ENCODE measurements at regions not wholly inside any gene's neighbourhood (a gene's known extent, or its start where the extent isn't known, plus 50 kb on each side); places are given as distances from the start of the nearest gene placed in this dataset.

- Histone ChIP-seq H3K23me2 (ENCODE audit: insufficient read length, low read depth, low read length, poor library complexity, severe bottlenecking) (no peaks in the 10 kb centered on the region), H2BK120ac (ENCODE audit: low read depth, low read length, poor library complexity, severe bottlenecking) (no peak overlapping the region), H4K8ac (replicated peaks; ENCODE audit: insufficient read length, low read depth, low read length) (no peak overlapping the region), H3K79me2 (ENCODE audit: insufficient read depth, low read length) (no peaks in the 10 kb centered on the region), H2BK12ac (ENCODE audit: insufficient read length, low read depth, low read length) (no peak overlapping the region), H2AFZ (ENCODE audit: low read length) (no peak overlapping the region), H3T11ph (ENCODE audit: low read length) (no peak overlapping the region), H2BK15ac (ENCODE audit: low read depth, low read length) (no peak overlapping the region), H3K56ac (ENCODE audit: insufficient read length, low read depth, low read length) (no peak overlapping the region), H3K27ac (ENCODE audit: insufficient read length, low read depth, low read length) (no peak overlapping the region), H3K79me1 (ENCODE audit: insufficient read depth, low read depth, low read length, poor library complexity, severe bottlenecking) (no peaks in the 10 kb centered on the region), H4K5ac (ENCODE audit: insufficient read length, low read depth, low read length) (no peak overlapping the region), H3K4me2 (ENCODE audit: insufficient read depth, insufficient read length, low read length) (no peak overlapping the region), H3K4ac (ENCODE audit: low read depth, low read length) (no peak overlapping the region), H3K18ac (ENCODE audit: insufficient read length, low read depth, low read length) (no peak overlapping the region), H2AK5ac (ENCODE audit: insufficient read length, low read length) (no peak overlapping the region), H3K23ac (ENCODE audit: insufficient read length, low read depth, low read length) (no peak overlapping the region), H4K20me1 (ENCODE audit: control insufficient read depth, insufficient read depth, insufficient read length) (no peaks in the 10 kb centered on the region), H3K9me3 (ENCODE audit: control insufficient read depth, low read depth, low read length) (no peaks in the 10 kb centered on the region), H3K9ac (ENCODE audit: extremely low read depth, insufficient read length, low read length) (no peak overlapping the region), H4K91ac (ENCODE audit: insufficient read length, low read depth, low read length) (no peak overlapping the region), H3K4me1 (ENCODE audit: insufficient read depth, low read length) (no peaks in the 10 kb centered on the region), H3K14ac (ENCODE audit: insufficient read depth, low read length) (no peak overlapping the region), H2BK5ac (ENCODE audit: insufficient read length, low read length) (no peak overlapping the region), H3K27me3 (ENCODE audit: insufficient read depth, low read length) (no peaks in the 10 kb centered on the region), H2BK20ac (ENCODE audit: low read depth, low read length, poor library complexity, severe bottlenecking) (no peak overlapping the region)
- no peak for DNase-seq
- H3K4me3 Mint-ChIP-seq, result no peak overlapping the region
- TF ChIP-seq, protein P1, sequence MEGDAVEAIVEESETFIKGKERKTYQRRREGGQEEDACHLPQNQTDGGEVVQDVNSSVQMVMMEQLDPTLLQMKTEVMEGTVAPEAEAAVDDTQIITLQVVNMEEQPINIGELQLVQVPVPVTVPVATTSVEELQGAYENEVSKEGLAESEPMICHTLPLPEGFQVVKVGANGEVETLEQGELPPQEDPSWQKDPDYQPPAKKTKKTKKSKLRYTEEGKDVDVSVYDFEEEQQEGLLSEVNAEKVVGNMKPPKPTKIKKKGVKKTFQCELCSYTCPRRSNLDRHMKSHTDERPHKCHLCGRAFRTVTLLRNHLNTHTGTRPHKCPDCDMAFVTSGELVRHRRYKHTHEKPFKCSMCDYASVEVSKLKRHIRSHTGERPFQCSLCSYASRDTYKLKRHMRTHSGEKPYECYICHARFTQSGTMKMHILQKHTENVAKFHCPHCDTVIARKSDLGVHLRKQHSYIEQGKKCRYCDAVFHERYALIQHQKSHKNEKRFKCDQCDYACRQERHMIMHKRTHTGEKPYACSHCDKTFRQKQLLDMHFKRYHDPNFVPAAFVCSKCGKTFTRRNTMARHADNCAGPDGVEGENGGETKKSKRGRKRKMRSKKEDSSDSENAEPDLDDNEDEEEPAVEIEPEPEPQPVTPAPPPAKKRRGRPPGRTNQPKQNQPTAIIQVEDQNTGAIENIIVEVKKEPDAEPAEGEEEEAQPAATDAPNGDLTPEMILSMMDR (conservative IDR thresholded peaks at IDR 0.05), result no peak
- H3K36me3 Mint-ChIP-seq (ENCODE audit: insufficient read depth in 1 of 3, low read depth in 3 of 3), result no peaks in the 10 kb centered on the region
- H3K4me1 Mint-ChIP-seq, result no peaks in the 10 kb centered on the region
- peaks cover 0 to 8% of the 10 kb centered on the region in 2 experiments; a peak in 3 of 5 replicates for H3K9me3 Mint-ChIP-seq
- H3K27me3 Mint-ChIP-seq (ENCODE audit: low read depth), result peaks cover 7% of the 10 kb centered on the region
- no peak overlapping the region for H3K27ac Mint-ChIP-seq
- no CpG with 5 or more reads among the region's 4 CpGs for WGBS (ENCODE audit: extremely low coverage, insufficient read length, low lambda C conversion rate)
These were observed 100.2 kb upstream of the CXCL13 start for GRCh38 chr4:77505275-77505957.
